Uterus (tissue), 3 donors: ENCODE measurements at regions not wholly inside any gene's neighbourhood (a gene's known extent, or its start where the extent isn't known, plus 50 kb on each side); places are given as distances from the start of the nearest gene placed in this dataset.
"Not testable (repeated sequence)": the region's sequence is repeated elsewhere in the genome, so short reads cannot be mapped to it uniquely, and the experiment has no call there.

ENCODE experiments used
- DNase-seq, 2 donors: peaks; one replicate each; pipeline ENCODE4 v3.0.0-alpha.2; 2019 to 2020
- H3K27ac ChIP-seq, 2 donors: fragments of 200-600 bp; sonication (generic); 1 replicate in 1 of 2; 2 replicates in 1 of 2; pipeline ENCODE4 v1.5.1; 2016 to 2018
- H3K27me3 ChIP-seq, 2 donors: fragments of 200-600 bp; sonication (generic); one replicate each; pipeline ENCODE4 v1.5.1; 2018 to 2019; ENCODE audit warnings: control low read depth in 1 of 2
- H3K36me3 ChIP-seq, 2 donors: fragments of 200-600 bp; sonication (generic); one replicate each; pipeline ENCODE4 v1.5.1; 2019; ENCODE audit warnings: control low read depth in 1 of 2
- H3K4me1 ChIP-seq, 2 donors: fragments of 200-600 bp; sonication (generic); one replicate each; pipeline ENCODE4 v1.5.1; 2018 to 2019; ENCODE audit warnings: control low read depth in 1 of 2
- H3K4me3 ChIP-seq, 2 donors: fragments of 200-600 bp; sonication (generic); 1 replicate in 1 of 2; 2 replicates in 1 of 2; pipeline ENCODE4 v1.5.1; 2018 to 2019; ENCODE audit warnings: mild to moderate bottlenecking in 1 of 2
- H3K9me3 ChIP-seq, 2 donors: fragments of 200-600 bp; sonication (generic); one replicate each; pipeline ENCODE4 v1.5.1; 2019; ENCODE audit warnings: control low read depth in 1 of 2
- intact Hi-C: fragments of 100-400 bp; cut with DNase I; formaldehyde crosslinking; loops from one replicate; pipeline ENCODE4 v1.15.1; 2023; ENCODE audit warnings: low total_unique reads
- donor health status: DM: yes; HTN: yes; CAD: no.

- H3K9me3 ChIP-seq, H3K27me3 ChIP-seq, H3K27ac ChIP-seq, DNase-seq, H3K36me3 ChIP-seq, intact Hi-C loops, H3K4me3 ChIP-seq, H3K4me1 ChIP-seq: not testable (repeated sequence)
These were observed 627.4 kb downstream of the SPATA31A7 start for GRCh38 chr9:61817127-61817705.

GRCh38 chr9:61853624-61854259, 663.9 kb downstream of the SPATA31A7 start:
- Histone ChIP-seq H3K27ac (peak overlapping the region in 1 of 2 donors; percentile 51), H3K4me3 (peak overlapping the region; percentile 17 to 34)
- intact Hi-C loops, H3K4me1 ChIP-seq, H3K9me3 ChIP-seq, H3K27me3 ChIP-seq, H3K36me3 ChIP-seq: not testable (repeated sequence)
- DNase-seq = peak; percentile 84 to 87

- H3K27me3 ChIP-seq, H3K36me3 ChIP-seq, H3K9me3 ChIP-seq, intact Hi-C loops, H3K4me1 ChIP-seq: not testable (repeated sequence)
- H3K27ac ChIP-seq = peak overlapping the region in 1 of 2 donors; percentile 51
- peak overlapping the region; percentile 17 to 34 for H3K4me3 ChIP-seq
- DNase-seq = peak in 1 of 2 donors; percentile 8
These were observed 664.4 kb downstream of the SPATA31A7 start for GRCh38 chr9:61854260-61854640.

GRCh38 chr9:61856283-61856682, 666.4 kb downstream of the SPATA31A7 start:
- DNase-seq, H3K36me3 ChIP-seq, H3K9me3 ChIP-seq, H3K27ac ChIP-seq, H3K4me3 ChIP-seq, H3K27me3 ChIP-seq, intact Hi-C loops, H3K4me1 ChIP-seq: not testable (repeated sequence)

- DNase-seq = peak in 1 of 2 donors; percentile 16
- H3K27ac ChIP-seq = not testable (repeated sequence)
These were observed 667.1 kb downstream of the SPATA31A7 start for GRCh38 chr9:61856858-61857453.

GRCh38 chr9:61857709-61858351, 668.0 kb downstream of the SPATA31A7 start:
- intact Hi-C loops, H3K27me3 ChIP-seq, H3K27ac ChIP-seq, H3K36me3 ChIP-seq, H3K4me1 ChIP-seq, H3K4me3 ChIP-seq, DNase-seq, H3K9me3 ChIP-seq: not testable (repeated sequence)

More at GRCh38 chr9:61856858-61857453, 667.1 kb downstream of the SPATA31A7 start:
- H3K4me3 ChIP-seq, intact Hi-C loops, H3K4me1 ChIP-seq, H3K36me3 ChIP-seq, H3K9me3 ChIP-seq, H3K27me3 ChIP-seq: not testable (repeated sequence)

GRCh38 chr9:61862431-61862971, 672.7 kb downstream of the SPATA31A7 start:
- H3K9me3 ChIP-seq, H3K27me3 ChIP-seq, H3K27ac ChIP-seq, H3K4me3 ChIP-seq, H3K36me3 ChIP-seq, H3K4me1 ChIP-seq, intact Hi-C loops: not testable (repeated sequence)
- DNase-seq = peak; percentile 58 to 62

- H3K36me3 ChIP-seq, H3K4me3 ChIP-seq, H3K4me1 ChIP-seq, intact Hi-C loops, H3K9me3 ChIP-seq, DNase-seq, H3K27me3 ChIP-seq, H3K27ac ChIP-seq: not testable (repeated sequence)
These were observed 674.6 kb downstream of the SPATA31A7 start for GRCh38 chr9:61864463-61864862.

GRCh38 chr9:61868965-61869364, 679.1 kb downstream of the SPATA31A7 start:
- H3K27me3 ChIP-seq, H3K27ac ChIP-seq, DNase-seq, H3K9me3 ChIP-seq, H3K4me1 ChIP-seq, H3K36me3 ChIP-seq, H3K4me3 ChIP-seq, intact Hi-C loops: not testable (repeated sequence)

GRCh38 chr9:61872329-61872728, 682.5 kb downstream of the SPATA31A7 start:
- H3K4me1 ChIP-seq, intact Hi-C loops, H3K36me3 ChIP-seq, H3K9me3 ChIP-seq, H3K27ac ChIP-seq, H3K4me3 ChIP-seq, H3K27me3 ChIP-seq, DNase-seq: not testable (repeated sequence)
